ENCODE measurements at regions not wholly inside any gene's neighbourhood (a gene's known extent, or its start where the extent isn't known, plus 50 kb on each side); places are given as distances from the start of the nearest gene placed in this dataset.

- H3K27ac ChIP-seq = no peak overlapping the region
- no peaks in the 10 kb centered on the region for H3K9me3 ChIP-seq
- no peak overlapping the region for H3K9ac ChIP-seq (ENCODE audit: low read depth in 2 of 2, low read length in 2 of 2)
- H3K4me1 ChIP-seq = no peaks in the 10 kb centered on the region
- no peak for DNase-seq
- no peaks in the 10 kb centered on the region for H3K27me3 ChIP-seq
- intact Hi-C loops (cut with DNase I) = no loop called here
- no peaks in the 10 kb centered on the region for H3K36me3 ChIP-seq
- H3K4me3 ChIP-seq = no peak overlapping the region
- TF ChIP-seq CTCF (IDR thresholded peaks at IDR 0.05) = no peak
Measured at GRCh38 chr13:73877399-73877798, 256.8 kb downstream of the KLF12 start.

- H3K36me3 ChIP-seq = no peaks in the 10 kb centered on the region
- H3K27me3 ChIP-seq = no peaks in the 10 kb centered on the region
- H3K27ac ChIP-seq = no peak overlapping the region
- H3K4me1 ChIP-seq = no peaks in the 10 kb centered on the region
- H3K9ac ChIP-seq (ENCODE audit: low read depth in 2 of 2, low read length in 2 of 2) = no peak overlapping the region
- no peak for TF ChIP-seq CTCF (IDR thresholded peaks at IDR 0.05)
- no peak overlapping the region for H3K4me3 ChIP-seq
- H3K9me3 ChIP-seq = no peaks in the 10 kb centered on the region
- DNase-seq = no peak
- intact Hi-C loops (cut with DNase I) = no loop called here
Measured at GRCh38 chr13:73876323-73876722, 257.9 kb downstream of the KLF12 start.

- no peaks in the 10 kb centered on the region for H3K27me3 ChIP-seq
- no peak for TF ChIP-seq CTCF (IDR thresholded peaks at IDR 0.05)
- no peaks in the 10 kb centered on the region for H3K4me1 ChIP-seq
- no peak overlapping the region for H3K27ac ChIP-seq
- H3K36me3 ChIP-seq = no peaks in the 10 kb centered on the region
- no peak overlapping the region for H3K4me3 ChIP-seq
- intact Hi-C loops (cut with DNase I) = no loop called here
- no peak for DNase-seq
- H3K9me3 ChIP-seq = no peaks in the 10 kb centered on the region
- H3K9ac ChIP-seq (ENCODE audit: low read depth in 2 of 2, low read length in 2 of 2) = no peak overlapping the region
Measured at GRCh38 chr13:73873940-73874830, 260.0 kb downstream of the KLF12 start.

GRCh38 chr13:73872397-73872796 lies 261.8 kb downstream of the KLF12 start:
- no peak for TF ChIP-seq CTCF (IDR thresholded peaks at IDR 0.05)
- Histone ChIP-seq H3K36me3 (no peaks in the 10 kb centered on the region), H3K27me3 (no peaks in the 10 kb centered on the region), H3K9ac (ENCODE audit: low read depth in 2 of 2, low read length in 2 of 2) (no peak overlapping the region), H3K4me1 (no peaks in the 10 kb centered on the region), H3K4me3 (no peak overlapping the region), H3K9me3 (no peaks in the 10 kb centered on the region), H3K27ac (no peak overlapping the region)
- intact Hi-C loops (cut with DNase I) = no loop called here
- DNase-seq = no peak

GRCh38 chr13:73870970-73871935 lies 263.0 kb downstream of the KLF12 start:
- intact Hi-C loops (cut with DNase I) = no loop called here
- peak overlapping the region; percentile 12 for H3K27ac ChIP-seq
- no peak for TF ChIP-seq CTCF (IDR thresholded peaks at IDR 0.05)
- no peaks in the 10 kb centered on the region for H3K27me3 ChIP-seq
- H3K4me1 ChIP-seq = no peaks in the 10 kb centered on the region
- H3K9ac ChIP-seq (ENCODE audit: low read depth in 2 of 2, low read length in 2 of 2) = no peak overlapping the region
- no peaks in the 10 kb centered on the region for H3K36me3 ChIP-seq
- H3K9me3 ChIP-seq = no peaks in the 10 kb centered on the region
- no peak for DNase-seq
- H3K4me3 ChIP-seq = no peak overlapping the region

Data from colonic mucosa (tissue), 4 donors.